Mesothelial cell of epicardium (in vitro differentiated cells): ENCODE measurements at regions not wholly inside any gene's neighbourhood (a gene's known extent, or its start where the extent isn't known, plus 50 kb on each side); places are given as distances from the start of the nearest gene placed in this dataset.
A peak's percentile ranks its signal among the peaks of the same experiment; 100 is the strongest.

Experiments
- DNase-seq, 2 experiments: peaks; one replicate each; pipeline ENCODE4 v3.0.0; 2021; ENCODE audit warnings: low spot score in 2 of 2; ENCODE audit not compliant: unreplicated experiment in 2 of 2
- H3K27ac Mint-ChIP-seq: 2 replicates; pipeline ENCODE4 v1.8.0; 2021; ENCODE audit warnings: mixed read lengths
- H3K27me3 Mint-ChIP-seq: 2 replicates; pipeline ENCODE4 v1.8.0; 2021; ENCODE audit warnings: low read depth, mixed read lengths
- H3K36me3 Mint-ChIP-seq: 2 replicates; pipeline ENCODE4 v1.8.0; 2021; ENCODE audit warnings: mixed read lengths
- H3K4me1 Mint-ChIP-seq: 2 replicates; pipeline ENCODE4 v1.8.0; 2021; ENCODE audit warnings: mixed read lengths
- H3K4me3 Mint-ChIP-seq: 2 replicates; pipeline ENCODE4 v1.8.0; 2021; ENCODE audit warnings: mild to moderate bottlenecking, moderate library complexity, mixed read lengths
- H3K9me3 Mint-ChIP-seq: 2 replicates; pipeline ENCODE4 v1.8.0; 2021; ENCODE audit warnings: mixed read lengths
- CTCF ChIP-seq: fragments of 200-600 bp; sonication (generic); IDR thresholded peaks from one replicate; pipeline ENCODE4 v1.5.0; 2021; ENCODE audit warnings: antibody characterized with exemption; ENCODE audit not compliant: unreplicated experiment

GRCh38 chr2:220887876-220888275 is 684.2 kb downstream of the EPHA4 start:
- peaks cover 44% of the 10 kb centered on the region for H3K4me1 Mint-ChIP-seq
- no peak for TF ChIP-seq CTCF
- peaks cover 3% of the 10 kb centered on the region for H3K9me3 Mint-ChIP-seq
- DNase-seq = no peak
- no peaks in the 10 kb centered on the region for H3K27me3 Mint-ChIP-seq
- peak overlapping the region; percentile 31 for H3K27ac Mint-ChIP-seq
- H3K36me3 Mint-ChIP-seq = no peaks in the 10 kb centered on the region
- no peak overlapping the region for H3K4me3 Mint-ChIP-seq

- no peak for TF ChIP-seq CTCF
- H3K27ac Mint-ChIP-seq = peak overlapping the region; percentile 27
- peaks cover 63% of the 10 kb centered on the region for H3K4me1 Mint-ChIP-seq
These were observed 681.2 kb downstream of the EPHA4 start for GRCh38 chr2:220890931-220891330.

GRCh38 chr2:220891405-220891804 is 680.7 kb downstream of the EPHA4 start:
- no peaks in the 10 kb centered on the region for H3K36me3 Mint-ChIP-seq
- H3K27me3 Mint-ChIP-seq = peaks cover 2% of the 10 kb centered on the region
- DNase-seq = no peak
- no peak overlapping the region for H3K4me3 Mint-ChIP-seq
- H3K9me3 Mint-ChIP-seq = peaks cover under 1% of the 10 kb centered on the region
- H3K27ac Mint-ChIP-seq = no peak overlapping the region
- TF ChIP-seq CTCF = no peak
- H3K4me1 Mint-ChIP-seq = peaks cover 65% of the 10 kb centered on the region

More at GRCh38 chr2:220890931-220891330, 681.2 kb downstream of the EPHA4 start:
- DNase-seq = no peak
- H3K27me3 Mint-ChIP-seq = no peaks in the 10 kb centered on the region
- H3K9me3 Mint-ChIP-seq = peaks cover 3% of the 10 kb centered on the region
- no peak overlapping the region for H3K4me3 Mint-ChIP-seq
- no peaks in the 10 kb centered on the region for H3K36me3 Mint-ChIP-seq

GRCh38 chr2:220892018-220892634 is 680.0 kb downstream of the EPHA4 start:
- TF ChIP-seq CTCF = no peak
- H3K27ac Mint-ChIP-seq = no peak overlapping the region
- H3K4me1 Mint-ChIP-seq = peaks cover 59% of the 10 kb centered on the region
- no peak overlapping the region for H3K4me3 Mint-ChIP-seq
- peaks cover 2% of the 10 kb centered on the region for H3K27me3 Mint-ChIP-seq
- no peak for DNase-seq
- no peaks in the 10 kb centered on the region for H3K36me3 Mint-ChIP-seq
- no peaks in the 10 kb centered on the region for H3K9me3 Mint-ChIP-seq

GRCh38 chr2:220893411-220893810 is 678.7 kb downstream of the EPHA4 start:
- Mint-ChIP-seq H3K27ac (no peak overlapping the region), H3K4me3 (no peak overlapping the region)

More at GRCh38 chr2:220893411-220893810, 678.7 kb downstream of the EPHA4 start:
- Mint-ChIP-seq H3K36me3 (no peaks in the 10 kb centered on the region), H3K9me3 (no peaks in the 10 kb centered on the region), H3K4me1 (peaks cover 47% of the 10 kb centered on the region), H3K27me3 (peaks cover 2% of the 10 kb centered on the region)
- no peak for DNase-seq
- no peak for TF ChIP-seq CTCF
